DMS53 treated with DMSO at 0.1 percent for 48 hours (cell line): ENCODE measurements at regions not wholly inside any gene's neighbourhood (a gene's known extent, or its start where the extent isn't known, plus 50 kb on each side); places are given as distances from the start of the nearest gene placed in this dataset.

ENCODE experiments used
- DNase-seq: peaks from one replicate; lab custom pipeline; 2025; ENCODE audit not compliant: unreplicated experiment; lab: John Stamatoyannopoulos, UW

DNA sequence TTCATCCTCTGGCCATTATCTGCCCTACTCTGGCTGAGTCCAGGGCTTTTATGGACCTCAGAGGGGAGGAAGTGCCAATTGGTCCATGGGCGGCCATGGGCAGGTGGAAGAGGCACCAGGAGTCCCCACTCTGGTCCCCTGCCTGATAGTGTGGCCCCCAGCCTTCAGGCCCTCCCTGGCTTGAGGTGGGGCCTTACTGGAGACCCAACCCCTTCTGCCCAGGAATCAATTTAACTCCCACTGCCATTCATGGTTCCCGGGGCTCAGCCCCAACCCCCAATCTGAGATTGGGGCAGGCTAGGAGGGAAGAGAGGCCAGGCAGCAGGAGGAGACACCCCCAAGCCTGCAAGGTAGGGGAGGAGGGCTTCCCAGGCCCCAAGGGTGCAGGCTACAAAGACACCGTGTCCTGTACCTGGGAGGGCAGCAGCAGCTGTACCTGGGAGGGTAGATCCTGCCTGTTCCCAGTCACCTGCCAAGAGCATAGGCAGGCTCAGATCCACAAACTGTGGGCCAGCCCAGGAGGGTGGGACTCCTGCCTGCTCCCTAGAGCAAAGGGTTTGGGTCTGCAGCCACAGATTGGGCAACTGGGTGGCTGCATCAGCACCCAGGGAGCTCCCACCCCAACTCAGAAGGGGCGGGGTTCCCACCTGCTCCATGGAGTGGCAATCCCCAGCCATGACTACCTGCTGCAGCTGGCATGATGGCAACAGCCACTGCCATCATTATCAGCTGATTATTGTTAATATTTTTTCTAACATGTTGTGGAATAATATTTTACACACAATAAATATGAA, 1044.1 kb upstream of the B3GALT2 start:
- DNase-seq = no peak

DNA sequence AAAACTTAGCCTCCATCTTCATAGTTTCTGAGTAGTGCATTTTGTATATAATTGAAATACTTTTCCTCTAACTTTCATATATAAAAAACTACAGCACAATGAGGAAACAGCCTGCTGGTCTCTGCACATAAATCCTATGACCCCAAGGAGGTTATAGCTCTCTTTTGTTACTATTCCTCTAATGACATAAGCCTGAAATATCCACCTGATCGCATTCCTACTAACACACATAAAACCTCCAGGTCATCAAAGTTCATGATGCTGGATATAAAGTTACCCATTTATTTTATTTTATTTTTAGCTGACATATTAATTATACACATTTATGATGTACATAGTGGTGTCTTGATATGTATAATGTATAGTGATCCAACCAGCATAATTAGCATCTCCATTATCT, 1042.0 kb upstream of the B3GALT2 start:
- no peak for DNase-seq

DNA sequence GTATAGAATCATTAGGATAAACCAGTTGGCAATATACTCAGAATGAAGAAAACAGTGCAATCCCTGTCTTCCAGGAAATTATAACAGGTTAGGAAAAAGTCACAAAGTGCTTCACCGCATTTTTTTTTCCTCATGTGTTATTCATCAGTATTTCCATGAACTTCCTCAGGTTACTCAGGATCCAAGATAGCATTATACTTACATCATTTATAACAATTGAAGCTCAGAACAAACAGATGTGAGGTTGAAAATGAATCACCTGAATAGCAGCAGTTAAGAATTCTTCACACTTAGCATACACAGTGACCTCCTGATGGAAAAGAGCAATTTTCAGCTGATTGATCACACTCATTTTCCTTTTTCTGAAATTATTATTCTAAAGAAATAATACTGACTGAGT, 1040.7 kb upstream of the B3GALT2 start:
- peak; percentile 16 for DNase-seq

DNA sequence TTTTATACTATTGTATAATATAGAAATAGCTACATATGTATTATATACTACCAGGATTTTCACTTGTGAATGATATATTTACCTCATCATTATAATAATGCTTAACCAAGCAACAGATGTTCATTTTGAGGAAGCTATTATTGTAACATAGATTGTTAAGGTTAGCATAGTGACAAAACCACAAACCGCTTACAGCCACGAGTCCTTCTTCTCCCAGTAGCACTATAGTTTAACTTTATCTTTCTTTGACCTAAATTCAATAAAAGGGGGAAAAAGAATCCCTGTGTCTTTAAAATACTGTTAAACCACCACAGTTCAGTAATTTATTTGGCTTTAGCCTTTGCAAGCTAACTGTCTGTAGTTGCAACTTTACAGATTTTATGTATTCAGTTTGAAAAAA, 1039.4 kb upstream of the B3GALT2 start:
- no peak for DNase-seq

DNA sequence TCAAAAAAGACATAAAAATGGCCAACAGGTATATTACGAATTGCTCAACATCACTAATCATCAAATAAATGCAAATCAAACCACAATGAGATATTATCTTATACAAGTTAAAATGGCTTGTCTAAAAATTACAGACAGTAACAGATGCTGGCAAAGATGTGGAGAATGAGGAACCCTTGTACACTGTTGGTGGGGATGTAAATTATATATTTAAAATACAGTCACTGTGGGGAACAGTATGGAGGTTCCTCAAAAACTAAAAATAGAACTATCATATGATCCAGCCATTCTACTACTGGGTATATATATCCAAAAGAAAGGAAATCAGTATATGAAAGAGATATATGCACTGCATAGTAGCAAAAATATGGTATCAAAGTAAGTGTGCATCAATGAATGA, 1037.2 kb upstream of the B3GALT2 start:
- no peak for DNase-seq

DNA sequence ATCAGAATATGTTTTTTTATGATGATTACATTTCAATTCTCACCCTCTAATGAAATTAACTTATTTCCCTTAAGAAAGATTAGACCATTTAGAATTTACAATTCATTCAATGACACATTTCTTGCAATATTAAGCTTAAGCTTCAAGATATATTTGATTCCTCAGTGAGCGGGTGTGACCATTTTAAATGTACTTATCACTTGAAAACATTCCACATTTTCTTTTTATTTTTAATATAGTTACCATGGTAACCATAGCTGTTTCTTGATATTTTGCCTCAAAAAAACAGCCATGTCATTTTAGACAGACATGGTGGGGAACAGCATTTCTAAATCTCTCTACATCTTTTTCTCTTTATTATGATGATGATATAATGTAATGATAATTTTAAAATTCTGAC, 1029.0 kb upstream of the B3GALT2 start:
- DNase-seq = no peak

DNA sequence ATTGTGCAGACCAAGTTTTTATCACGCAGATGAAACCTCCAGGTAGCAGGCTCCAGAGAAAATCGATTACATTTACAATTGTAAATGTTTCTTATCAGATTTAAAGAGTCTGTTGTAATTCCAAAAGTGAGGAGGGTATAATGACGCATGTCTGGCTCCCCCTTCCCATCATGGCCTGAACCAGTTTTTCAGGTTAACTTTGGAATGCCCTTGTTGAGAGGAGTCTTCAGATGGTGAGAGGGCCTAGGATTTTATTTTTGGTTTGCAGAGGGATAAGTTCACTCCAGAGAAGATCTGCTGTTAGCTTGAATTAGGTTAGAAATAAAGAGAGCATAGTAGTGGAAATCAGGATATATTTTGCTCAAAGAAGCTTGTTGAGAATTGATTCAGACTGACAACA, 1028.3 kb upstream of the B3GALT2 start:
- DNase-seq = no peak

DNA sequence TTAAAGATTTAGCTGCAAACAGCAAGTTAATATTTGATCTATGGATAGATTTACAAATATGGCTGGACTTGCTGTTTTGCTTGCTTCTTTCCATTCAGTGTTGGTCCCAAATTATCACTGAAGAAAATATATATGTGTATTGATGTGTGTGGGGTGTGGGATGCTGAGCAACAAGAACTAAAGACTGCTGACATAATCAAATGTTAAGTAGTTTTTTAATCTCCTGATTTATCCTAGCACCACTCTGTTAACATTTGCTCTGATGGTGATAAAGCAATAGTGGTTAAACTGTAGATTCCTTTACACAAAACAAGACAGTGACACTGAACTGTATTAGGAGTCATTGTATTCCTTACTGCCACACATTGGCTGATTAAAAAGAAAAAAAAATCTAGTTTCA, 1023.5 kb upstream of the B3GALT2 start:
- no peak for DNase-seq

DNA sequence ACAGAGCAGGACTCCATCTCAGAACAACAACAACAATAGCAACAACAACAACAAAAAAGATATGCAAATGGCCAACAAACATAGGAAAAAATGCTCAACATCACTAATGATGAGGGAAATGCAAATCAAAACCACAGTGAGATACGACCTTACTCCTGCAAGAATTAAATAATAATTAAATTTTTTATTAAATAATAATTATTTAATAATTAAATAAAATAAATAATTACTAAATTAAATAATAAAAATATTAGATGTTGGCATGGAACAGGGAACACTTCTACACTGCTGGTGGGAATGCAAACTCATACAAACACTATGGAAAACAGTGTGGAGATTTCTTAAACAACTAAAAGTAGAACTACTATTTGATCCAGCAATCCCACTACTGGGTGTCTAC, 1022.3 kb upstream of the B3GALT2 start:
- no peak for DNase-seq

DNA sequence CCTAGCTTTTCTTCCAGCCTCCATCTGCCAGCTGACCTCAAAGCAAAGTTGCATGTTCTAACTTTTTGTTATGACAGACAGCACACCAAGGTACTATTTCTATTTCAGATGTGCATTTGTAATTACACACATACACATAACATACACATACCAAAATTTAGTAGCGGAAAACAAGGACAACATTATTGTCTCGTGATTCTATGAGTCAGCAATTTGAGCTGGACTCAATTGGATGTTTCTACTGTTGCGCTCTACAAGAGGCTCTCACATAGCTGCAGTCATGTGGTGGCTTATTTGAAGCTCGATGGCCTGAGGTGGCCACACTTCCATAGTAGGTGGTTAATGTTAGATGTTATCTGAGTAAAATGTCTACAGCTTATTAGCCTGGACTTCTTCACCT, 1010.1 kb upstream of the B3GALT2 start:
- DNase-seq = no peak

DNA sequence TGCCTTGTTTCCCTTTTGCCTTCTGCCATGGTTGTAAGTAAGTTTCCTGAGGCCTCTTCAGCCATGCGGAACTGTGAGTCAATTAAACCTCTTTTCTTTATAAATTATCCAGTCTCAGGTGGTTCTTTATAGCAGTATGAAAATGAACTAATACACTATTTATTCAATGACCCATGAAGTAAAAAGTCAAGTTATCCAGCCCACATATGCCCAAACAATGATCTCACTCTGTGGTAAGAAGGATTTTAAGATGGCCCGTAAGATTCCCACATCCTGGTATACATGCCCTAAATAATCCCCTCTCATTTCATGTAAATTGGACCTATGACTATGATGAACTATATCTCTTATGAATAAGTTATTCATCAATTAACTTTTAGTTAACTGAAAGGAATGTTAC, 1008.3 kb upstream of the B3GALT2 start:
- no peak for DNase-seq

DNA sequence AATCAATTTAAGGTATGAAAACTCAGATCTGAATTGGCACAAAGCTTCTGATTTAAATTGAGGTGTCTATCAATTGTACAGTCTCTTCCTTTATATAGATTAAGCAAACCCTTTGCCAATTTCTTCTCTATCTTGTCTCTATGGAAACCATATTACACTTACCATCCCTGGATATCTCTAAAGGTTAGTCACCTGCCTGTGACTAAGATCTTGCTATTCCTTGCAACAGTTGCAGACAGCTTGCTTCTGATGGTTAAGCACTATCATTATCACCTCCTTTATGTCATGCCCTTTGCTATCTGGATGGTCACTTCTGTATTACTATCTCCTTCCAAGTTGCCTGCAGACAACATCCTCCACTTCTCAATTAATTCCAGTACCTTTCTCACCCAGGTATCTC, 998.6 kb upstream of the B3GALT2 start:
- DNase-seq = no peak

DNA sequence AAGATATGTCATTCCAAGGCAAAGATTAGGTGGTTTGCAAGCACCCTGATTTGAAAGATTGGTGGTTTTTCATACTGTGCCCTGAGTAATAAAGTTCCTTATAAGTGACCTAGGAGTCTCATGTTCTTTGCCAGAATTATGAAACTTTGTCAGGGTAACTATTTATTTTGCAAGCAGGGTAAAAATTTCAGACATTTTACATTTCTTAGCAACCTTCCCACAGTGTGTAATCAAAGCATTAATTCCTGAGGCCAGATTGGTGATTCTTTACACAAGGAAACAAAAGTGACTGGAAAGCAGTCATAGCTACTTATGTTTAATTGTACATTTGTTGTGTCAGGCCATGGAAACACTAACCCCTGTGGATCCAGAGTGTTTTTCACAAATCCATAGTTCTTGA, 998.0 kb upstream of the B3GALT2 start:
- DNase-seq = no peak

DNA sequence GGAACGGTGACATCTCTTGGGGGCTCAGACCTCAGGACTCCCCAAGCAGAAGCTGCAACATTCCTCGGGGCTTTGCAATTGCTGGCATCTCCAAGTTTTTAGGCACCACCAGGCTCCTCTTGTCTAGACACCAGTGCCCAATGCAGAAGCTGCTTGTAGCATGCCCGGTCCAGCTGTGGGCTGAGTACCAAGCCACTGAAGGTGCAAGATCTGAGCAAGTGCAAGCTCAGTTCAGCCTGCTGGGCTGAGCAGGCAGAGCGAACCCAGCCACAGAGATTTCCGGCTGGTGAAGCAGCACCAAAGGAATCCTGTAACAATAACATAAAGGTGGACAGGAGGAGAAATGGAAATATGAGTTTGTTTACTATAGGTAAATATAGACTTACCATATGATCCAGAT, 995.4 kb upstream of the B3GALT2 start:
- no peak for DNase-seq

DNA sequence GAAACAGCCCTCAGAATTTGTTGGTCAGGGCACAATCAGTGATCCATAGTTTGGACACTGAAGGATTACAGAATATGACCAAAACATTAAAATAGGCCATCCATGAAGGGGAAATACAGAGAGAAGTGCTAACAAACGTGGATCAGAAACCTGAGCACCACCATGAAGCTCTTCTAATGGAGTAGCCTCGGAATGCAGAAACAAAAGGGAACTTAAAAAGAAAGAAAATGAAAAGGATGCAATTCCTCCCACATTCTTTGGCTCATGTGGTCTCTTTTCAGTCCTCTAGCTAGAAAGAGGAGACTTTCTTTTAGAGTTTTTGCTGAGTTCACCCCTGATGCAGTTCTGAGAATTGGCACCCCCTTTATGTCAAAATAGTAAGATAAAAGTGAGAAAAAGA, 989.8 kb upstream of the B3GALT2 start:
- no peak for DNase-seq

DNA sequence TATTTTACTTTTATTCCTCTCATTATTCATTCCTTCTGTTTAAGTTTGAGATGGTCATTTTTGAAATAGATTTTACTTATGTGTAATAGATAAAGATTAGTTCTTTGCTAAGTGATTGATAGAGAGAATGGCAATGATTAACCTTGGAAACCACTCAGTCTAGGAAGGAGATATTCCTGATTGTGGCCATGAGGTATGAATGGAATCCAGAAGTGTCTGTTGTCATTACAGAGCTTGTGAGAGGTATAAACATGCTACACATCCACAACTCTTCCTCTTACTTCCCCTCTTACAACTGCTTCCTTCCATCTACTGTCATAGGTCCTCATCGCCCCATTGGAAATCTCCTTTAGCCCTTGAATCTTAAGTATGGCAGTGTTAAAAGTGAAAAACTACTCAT, 988.8 kb upstream of the B3GALT2 start:
- no peak for DNase-seq

DNA sequence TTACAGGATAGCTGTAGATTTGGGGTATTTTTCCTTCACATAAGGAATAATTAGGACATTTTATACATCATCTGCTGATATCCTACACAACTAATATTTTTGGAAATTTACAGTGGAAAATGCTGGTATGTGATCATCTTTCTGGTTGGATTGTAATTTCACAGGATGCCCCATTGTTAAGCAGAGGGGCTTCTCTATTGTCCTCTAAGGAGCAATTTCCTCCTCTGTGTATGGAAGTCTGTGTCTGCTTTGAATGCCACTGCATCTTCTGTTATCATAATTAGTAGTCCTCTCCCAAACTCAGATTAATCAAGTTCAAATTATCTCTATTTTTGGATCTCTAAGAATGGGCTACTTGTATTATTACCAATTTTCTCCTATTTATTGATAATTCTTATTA, 988.1 kb upstream of the B3GALT2 start:
- no peak for DNase-seq

DNA sequence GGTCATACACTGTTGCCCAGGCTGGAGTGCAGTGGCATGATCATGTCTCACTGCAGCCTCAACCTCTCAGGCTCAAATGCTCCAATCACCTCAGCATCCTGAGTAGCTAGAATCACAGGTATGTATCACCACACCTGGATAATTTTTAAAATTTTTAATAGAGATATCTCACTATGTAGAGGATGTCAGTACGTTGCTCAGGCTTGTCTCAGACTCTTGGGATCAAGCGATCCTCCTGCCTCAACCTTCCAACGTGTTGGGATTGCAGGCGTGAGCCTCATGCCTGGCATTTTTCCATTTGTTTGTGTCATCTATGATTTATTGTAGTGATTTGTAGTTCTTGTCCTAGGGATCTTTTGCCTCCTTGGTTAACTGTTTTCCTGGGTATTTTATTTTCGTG, 985.2 kb upstream of the B3GALT2 start:
- DNase-seq = no peak

DNA sequence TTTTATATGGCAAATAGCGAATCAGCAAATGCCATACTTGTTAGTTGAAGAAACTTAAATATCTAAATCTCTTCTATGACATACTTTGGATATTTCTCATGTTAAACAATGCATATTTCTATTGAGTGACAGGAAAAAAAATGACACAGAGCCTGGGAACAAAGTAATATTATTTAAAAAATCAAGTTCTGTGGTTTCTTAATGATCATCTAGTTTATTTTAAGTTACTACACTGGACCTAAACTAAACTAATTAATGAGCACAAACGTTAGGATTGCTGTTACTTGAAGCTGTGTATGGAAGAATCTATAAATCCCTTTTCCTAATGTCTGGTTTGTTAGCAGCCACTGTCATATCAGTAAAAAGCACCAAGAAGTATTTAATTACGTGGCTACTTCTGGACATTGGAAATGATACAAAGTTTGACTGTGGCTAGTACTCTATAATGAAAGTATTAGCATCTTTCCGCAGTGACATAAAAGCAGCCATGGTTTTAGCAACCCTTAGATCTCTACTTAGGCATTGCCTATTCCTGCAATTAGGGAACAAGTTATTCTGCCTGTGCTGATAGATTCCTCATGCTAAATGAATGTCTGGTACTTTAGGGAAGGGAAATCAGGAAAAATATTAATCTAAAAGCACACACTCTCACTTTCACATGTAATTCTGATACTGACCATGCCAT, 981.7 kb upstream of the B3GALT2 start:
- DNase-seq = no peak

DNA sequence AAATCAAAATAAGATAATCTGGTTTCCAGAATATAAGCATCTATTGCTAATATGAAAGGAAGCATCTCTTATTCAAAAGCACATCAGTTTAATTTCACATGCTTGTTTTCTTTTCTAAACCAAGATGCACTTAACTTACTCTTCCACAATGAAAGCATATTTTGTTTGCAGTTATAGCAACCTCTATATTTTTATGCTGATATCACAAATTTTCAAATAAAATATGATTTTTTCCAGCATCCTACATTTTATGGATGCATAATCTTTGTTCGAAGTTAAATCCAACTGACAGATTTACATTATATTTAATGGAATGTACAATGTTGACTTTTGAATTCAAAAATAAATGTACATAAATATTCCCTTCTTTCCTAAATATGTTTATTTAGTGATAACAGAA, 978.3 kb upstream of the B3GALT2 start:
- DNase-seq = no peak

DNA sequence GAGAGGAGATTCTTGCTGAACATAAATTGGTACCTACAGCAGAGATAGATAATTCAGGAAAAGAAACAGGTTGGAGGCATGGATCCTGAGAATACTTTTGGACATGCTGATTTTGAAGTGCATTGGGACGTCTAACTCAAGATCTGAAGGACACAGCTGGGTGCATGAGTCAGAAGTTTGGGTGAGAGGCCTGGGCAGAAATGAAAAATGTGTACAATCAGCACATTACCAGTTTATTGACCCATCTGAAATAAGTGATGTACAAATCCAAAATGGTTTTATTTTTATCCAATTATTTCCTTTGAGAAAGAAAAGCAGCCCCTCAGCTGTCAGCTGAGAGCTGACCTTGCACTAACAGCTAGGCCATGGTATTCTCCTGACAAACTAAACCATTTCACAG, 975.2 kb upstream of the B3GALT2 start:
- no peak for DNase-seq

DNA sequence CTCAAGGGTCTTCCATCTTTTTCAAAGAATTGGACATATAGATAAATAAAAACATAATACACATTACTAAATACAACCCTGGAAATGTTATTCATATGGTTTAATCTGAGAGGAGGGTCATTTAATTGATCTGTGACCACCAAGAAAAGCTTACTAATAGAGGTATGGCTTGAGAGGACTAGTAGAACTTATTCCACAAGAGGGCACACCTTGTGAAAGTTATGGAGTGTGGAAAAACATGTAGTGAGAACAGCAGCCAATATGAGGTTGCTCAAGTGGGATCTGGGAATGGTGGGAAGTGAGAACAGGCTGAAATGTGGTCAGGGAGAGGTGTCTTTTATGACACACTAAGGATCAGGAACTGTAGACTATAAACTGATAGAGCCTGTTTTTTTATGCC, 973.5 kb upstream of the B3GALT2 start:
- no peak for DNase-seq

DNA sequence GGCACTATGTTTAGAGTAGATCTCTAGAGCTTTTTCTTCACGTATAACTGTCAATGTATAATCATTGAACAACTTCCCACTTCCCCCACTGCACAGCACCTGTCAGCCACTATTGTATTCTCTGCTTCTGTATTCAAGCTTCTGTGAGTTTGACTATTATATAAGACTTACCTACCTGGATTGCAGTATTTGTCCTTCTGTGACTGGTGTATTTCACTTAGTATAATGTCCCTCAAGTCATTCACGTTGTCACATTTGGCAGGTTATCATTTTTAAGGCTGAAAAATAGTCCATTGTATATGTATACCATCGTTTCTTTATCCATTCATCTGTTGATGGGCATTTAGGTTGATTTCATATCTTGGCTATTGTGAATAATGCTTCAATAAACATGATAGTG, 969.5 kb upstream of the B3GALT2 start:
- DNase-seq = no peak
